HG02938 (cell line): ENCODE measurements at regions not wholly inside any gene's neighbourhood (a gene's known extent, or its start where the extent isn't known, plus 50 kb on each side); places are given as distances from the start of the nearest gene placed in this dataset.

ENCODE experiments used
- ATAC-seq: cut with Tn5 transposase; IDR thresholded peaks from one replicate; pipeline ENCODE4 v1.9.1; 2021; ENCODE audit warnings: mild to moderate bottlenecking, moderate library complexity; ENCODE audit not compliant: unreplicated experiment

DNA sequence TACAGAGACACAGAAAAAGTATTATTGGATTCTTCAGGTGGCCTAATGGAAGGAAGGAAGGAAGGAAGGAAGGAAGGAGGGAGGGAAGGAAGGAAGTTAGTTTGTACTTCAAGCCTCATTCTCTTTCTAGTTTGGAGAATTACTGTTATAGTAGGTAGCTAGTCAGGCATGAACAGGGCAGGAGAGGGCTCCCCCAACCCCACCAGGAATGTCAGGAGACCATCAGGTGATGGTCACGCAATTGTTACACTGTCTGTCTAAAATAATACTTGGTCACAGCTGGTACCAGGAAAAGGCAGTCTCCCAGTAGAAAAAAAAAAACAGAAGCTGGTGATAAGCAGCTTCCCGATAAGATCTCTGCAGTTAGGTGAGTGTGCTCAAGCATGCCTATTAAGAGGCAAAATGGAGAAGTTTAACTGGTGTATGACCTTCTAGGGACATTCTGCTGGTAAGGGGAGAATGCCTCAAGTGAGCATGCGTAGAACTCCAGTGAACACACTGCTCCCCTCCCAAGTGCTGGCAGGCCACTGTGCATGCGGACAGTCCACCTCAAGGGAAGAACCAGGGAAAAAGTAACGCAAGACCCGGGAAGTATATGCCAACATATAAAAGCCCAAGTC lies 358.4 kb upstream of the SOX5 start:
- ATAC-seq = no peak

- ATAC-seq = no peak
Observed at GRCh38 chr12:24307153-24307552, 357.7 kb upstream of the SOX5 start.

GRCh38 chr12:24306001-24306400 lies 356.5 kb upstream of the SOX5 start:
- no peak for ATAC-seq

GRCh38 chr12:24304285-24304684 lies 354.8 kb upstream of the SOX5 start:
- ATAC-seq = no peak

DNA sequence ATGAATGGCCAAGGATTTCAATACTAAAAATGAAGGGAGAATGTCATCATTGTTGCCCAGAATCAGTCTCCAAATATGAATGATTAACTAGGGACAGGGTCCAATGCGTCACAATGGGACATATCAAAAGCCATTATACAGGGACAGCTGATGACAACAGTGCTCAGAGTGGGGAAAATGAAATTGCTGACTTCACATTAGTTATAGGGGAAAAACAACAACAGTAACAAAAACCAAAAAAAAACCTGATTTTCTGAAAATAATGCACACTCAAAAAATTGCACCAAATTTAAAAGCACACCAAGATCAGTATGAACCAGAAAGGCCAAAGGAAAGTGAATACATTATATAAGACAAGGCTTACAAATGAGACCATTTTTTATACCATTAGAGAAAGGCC lies 353.2 kb upstream of the SOX5 start:
- ATAC-seq = no peak

DNA sequence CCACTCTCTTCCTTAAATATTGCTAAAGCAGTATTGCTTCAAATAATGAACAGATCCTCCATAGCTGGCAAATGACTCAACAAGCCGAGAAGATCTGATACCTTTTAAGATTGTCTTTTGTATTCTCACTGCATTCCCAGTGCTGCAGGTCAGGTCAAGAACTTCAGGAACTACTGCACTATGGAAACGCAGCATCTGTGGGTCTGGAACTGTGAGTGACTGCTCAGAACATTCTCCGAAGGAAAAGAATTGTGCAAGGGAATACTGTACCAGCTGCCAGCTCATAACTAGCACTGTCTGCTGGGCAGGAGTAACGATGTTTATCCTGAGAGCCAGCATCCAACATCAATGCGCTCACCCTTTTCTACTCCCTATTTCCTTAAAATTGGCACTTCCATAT lies 348.0 kb upstream of the SOX5 start:
- no peak for ATAC-seq

DNA sequence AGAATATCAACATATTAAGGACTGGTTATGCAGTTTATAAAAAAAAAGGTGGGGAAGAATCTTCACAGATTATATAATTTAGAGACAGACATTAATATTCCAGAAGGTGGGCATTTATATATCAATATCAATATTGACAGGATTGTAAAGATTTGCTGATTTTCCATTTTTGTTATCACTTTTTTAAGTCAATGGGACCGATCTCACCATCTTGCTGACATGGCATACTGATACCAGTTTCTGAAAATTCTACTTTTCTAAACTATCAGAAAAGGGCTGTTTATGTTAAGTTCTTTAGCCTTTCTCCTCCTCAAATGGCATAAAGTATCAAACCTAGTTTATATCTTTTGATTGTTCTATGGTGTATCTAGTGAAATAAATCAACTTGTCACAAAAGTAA lies 344.1 kb upstream of the SOX5 start:
- ATAC-seq = no peak

GRCh38 chr12:24287963-24288362 lies 338.5 kb upstream of the SOX5 start:
- no peak for ATAC-seq

DNA sequence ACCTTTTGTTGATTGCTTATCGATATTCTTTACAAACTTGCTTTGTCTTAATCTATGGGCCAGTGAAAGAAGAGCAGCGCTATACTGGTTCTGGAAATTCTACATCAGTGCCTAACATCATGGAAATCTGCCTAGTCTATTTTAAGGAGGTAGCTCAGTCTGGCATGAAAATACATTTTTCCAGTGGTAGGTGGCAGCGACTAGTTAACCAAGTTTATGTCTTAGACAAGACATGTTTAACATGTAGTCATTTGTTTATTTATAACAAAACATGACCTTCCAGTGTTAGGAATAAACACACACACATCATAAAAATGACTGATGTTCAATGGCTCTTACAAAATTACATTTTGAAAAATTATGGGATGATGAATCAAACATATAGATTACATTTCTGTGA lies 336.0 kb upstream of the SOX5 start:
- ATAC-seq = no peak

DNA sequence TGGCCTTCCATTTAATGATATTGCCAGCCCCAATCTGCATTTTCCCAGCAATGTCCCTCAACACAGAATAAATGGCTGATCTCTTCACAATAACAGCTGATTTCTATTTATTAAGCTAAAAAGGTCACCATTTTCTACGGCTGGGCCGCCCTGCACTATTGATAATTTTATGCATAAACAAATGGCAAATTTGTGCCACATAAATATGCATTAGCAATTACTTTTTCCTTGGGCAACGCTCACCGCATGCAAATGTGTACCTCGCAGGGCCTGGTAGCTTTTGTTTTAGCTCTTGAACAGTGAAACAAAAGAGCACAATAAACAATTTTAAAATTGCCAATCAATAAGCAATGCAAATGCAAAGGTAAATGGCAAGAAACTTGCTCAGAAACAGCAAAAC lies 331.9 kb upstream of the SOX5 start:
- no peak for ATAC-seq

GRCh38 chr12:24280056-24280842 lies 330.8 kb upstream of the SOX5 start:
- no peak for ATAC-seq

DNA sequence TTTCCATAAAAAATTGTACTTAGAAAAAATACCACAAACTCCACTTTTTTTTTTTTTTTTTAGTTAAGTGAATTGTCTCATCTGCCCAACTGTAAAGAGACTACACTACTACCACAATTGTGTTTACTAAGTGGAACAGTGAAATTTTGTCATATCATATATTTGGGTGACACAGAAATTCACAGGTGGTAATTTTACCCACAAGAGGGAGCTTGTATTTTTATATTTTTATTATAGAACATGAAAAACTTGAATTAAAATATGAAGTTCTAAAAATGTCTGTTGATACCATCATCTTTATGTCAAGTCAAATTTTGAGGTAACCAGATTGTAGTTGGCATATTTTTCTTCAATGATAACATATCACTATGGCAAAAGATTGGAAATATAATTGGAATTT lies 329.4 kb upstream of the SOX5 start:
- no peak for ATAC-seq

DNA sequence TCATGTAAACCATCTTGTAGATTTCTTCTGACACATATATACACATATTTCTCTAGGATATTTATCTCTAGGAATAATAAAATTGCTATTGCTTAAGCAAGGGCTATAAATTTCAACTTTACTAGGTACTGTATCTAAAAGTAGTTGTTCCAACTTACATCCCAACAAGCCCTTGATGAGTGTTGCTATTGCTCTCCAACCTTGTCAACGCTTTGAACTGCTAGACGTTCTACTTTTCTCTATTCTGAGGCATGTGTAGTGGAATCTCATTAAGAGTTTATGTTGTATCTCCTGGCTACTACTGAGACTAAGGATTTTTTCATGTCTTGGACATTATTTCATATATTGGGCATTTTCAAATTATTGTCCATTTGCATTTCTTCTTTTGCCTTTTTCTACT lies 321.5 kb upstream of the SOX5 start:
- no peak for ATAC-seq

DNA sequence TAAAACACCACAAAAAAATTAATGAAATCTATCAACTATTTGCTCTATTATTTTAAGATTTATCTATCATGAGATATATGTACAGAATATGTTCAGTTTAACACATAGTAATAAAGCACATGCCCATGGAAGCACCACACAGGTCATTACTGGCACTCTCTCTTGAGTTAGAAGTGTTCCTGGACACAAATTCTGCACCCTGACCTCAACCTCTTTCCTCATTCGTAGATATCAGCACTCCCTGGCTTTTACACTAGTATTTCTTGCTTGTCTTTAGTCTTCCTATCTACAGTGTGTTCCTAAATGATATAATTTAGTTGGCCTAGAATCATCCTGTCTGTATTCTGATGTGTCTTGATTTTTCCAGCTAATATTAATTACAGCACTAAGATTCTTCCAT lies 321.0 kb upstream of the SOX5 start:
- ATAC-seq = no peak

GRCh38 chr12:24268663-24269186 lies 319.3 kb upstream of the SOX5 start:
- ATAC-seq = no peak

- ATAC-seq = no peak
Observed at GRCh38 chr12:24266982-24267381, 317.5 kb upstream of the SOX5 start.

DNA sequence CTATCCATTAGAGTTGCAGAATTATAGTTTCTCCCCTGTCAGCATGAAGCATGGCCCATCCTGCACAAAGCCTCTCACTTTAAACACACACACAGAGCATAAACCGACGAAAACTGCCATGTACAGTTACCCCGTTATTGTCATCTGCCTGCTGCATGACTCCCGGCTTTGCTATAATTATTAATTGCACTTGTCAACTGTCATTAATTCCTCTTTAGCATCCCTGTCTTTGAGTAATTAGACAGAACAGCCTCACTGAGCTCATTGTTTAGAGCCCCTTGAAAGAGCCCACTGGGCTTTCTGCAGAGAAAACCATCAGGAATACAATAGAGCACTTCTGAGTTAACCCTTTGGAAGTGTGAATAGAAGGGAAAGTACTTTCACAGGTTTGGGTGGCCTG lies 307.2 kb upstream of the SOX5 start:
- no peak for ATAC-seq

DNA sequence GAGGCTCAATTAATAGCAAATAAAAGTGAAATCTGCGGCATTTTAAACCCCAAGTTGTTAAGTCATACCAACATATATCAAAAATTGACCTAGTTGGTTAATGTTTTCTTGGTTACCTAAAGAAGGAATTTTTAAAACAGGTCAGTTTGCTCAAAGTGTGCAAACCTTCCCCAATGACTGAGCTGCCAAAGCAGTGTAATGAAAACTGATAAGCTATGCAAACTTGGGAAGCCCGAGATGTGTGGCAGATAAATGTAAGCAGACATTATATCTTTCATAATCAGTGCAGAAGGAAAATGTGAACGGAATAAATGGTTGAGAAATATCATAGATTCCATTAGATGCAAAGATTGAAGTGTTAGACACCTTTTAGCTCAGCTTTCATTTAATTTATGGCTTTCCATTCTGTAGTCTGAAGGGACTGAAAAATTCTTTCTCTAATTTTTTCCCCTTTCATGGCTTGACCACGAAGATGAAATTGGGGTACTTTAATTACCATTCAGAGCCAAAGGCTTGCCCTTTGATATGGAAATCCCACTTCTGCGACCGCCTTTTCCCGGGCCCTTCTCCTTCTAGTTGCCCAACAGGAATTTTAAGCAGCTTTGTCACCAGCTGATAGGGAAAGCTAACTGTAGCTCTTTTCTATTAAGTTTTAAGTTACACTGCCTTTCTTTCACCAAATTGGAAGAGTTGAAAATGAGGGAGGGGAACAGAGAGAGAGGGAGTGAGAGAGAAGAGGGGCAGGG lies 306.6 kb upstream of the SOX5 start:
- no peak for ATAC-seq

DNA sequence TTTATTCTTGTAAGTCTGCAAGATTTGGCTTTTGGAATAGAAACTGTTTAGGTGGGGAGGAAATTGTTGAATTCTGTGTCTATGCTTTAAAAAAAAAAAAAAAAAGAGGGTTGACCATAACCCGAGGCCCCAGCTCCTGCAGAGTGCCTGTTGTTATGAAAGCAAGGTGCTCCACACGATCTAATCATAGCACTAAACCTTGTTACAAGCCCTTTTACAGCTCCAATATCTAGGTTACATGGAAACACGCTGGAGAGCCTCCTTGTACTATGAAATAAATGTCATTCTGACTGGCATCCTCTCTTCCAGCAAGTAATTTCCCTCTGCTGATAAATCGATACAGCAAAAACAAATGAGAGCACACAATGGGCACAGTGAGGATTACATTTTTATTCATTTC lies 303.1 kb upstream of the SOX5 start:
- ATAC-seq = no peak

DNA sequence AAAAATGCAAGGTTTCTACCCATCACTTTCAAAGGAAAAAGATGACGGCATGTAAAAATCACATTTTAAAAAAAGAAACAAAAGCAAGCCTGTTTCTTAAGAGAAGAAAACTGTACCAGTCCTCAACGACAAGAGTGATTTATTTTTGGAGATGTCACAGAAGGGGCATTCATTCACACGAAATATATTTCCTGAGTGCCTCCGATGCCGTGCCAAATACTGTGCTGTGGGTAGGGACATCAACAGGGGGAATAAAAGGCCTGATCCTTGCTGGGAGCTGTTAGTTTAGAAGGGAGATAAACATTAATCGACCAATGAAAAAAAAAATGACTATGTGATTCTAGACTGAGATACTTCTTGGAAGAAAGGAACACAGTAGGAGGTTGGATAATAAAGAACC lies 297.5 kb upstream of the SOX5 start:
- no peak for ATAC-seq

DNA sequence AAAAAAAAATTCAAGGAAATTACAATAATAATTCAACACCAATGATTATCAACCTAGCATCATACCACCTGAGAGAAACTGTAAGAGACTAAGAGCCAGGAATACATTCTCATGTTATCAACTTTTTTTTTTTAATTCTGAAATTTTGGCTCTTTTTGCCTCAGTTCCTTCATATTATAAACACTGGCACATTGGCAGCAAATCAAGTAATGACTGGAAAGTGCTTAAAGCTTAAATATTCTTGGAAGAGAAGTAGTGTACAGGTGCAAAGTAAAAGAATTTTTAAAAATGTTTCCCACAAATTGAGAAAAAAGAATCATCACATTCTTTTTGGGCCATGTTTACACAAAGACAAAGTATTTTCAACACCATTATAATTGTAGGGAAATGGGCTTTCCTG lies 296.9 kb upstream of the SOX5 start:
- no peak for ATAC-seq

DNA sequence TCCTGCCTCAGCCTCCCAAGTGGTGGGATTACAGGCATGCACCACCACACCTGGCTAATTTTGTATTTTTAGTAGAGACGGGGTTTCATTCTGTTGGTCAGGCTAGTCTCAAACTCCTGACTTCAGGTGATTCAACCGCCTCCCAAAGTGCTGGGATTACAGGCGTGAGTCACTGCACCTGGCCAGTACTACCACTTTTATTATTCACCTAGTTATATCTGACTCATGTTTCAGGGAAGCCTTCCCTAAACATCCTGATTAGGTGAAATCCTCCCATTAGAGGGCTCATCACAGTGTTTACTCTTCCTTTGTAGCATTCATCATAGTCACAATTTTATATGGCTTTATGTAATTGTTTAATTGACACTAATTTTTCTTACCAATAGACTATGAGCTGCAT lies 295.3 kb upstream of the SOX5 start:
- no peak for ATAC-seq
